GM12891 (cell line): ENCODE measurements at regions not wholly inside any gene's neighbourhood (a gene's known extent, or its start where the extent isn't known, plus 50 kb on each side); places are given as distances from the start of the nearest gene placed in this dataset.
"Not testable (repeated sequence)": the region's sequence is repeated elsewhere in the genome, so short reads cannot be mapped to it uniquely, and the experiment has no call there.

Source experiments
- DNase-seq: peaks from one replicate; pipeline ENCODE4 v3.0.0; 2011; ENCODE audit warnings: low spot score; ENCODE audit not compliant: insufficient read length
- FAIRE-seq: peaks from 2 replicates; lab custom pipeline; 2011; peaks lifted over from hg19 to GRCh38; lab: Jason Lieb, UNC
- PAX5 ChIP-seq: IDR thresholded peaks from 2 replicates; pipeline ENCODE4 v1.6.1; 2011; ENCODE audit warnings: low read length, moderate library complexity, mild to moderate bottlenecking; ENCODE audit not compliant: insufficient read depth, severe bottlenecking
- POLR2A ChIP-seq: IDR thresholded peaks from 2 replicates; pipeline ENCODE4 v1.6.1; 2011; ENCODE audit warnings: low read depth, low read length, control low read depth
- POLR2AphosphoS5 ChIP-seq: IDR thresholded peaks from 2 replicates; pipeline ENCODE4 v1.6.1; 2011; ENCODE audit warnings: low read depth, low read length, control low read depth
- POU2F2 ChIP-seq: IDR thresholded peaks from 2 replicates; pipeline ENCODE4 v1.6.1; 2011; ENCODE audit warnings: low read depth, mild to moderate bottlenecking, control low read depth, low read length, moderate library complexity
- SPI1 ChIP-seq: IDR thresholded peaks from 2 replicates; pipeline ENCODE4 v1.6.1; 2011; ENCODE audit warnings: low read depth, low read length, control low read depth
- TAF1 ChIP-seq: IDR thresholded peaks from 2 replicates; pipeline ENCODE4 v1.6.1; 2011; ENCODE audit warnings: low read depth, low read length, control low read depth

DNA sequence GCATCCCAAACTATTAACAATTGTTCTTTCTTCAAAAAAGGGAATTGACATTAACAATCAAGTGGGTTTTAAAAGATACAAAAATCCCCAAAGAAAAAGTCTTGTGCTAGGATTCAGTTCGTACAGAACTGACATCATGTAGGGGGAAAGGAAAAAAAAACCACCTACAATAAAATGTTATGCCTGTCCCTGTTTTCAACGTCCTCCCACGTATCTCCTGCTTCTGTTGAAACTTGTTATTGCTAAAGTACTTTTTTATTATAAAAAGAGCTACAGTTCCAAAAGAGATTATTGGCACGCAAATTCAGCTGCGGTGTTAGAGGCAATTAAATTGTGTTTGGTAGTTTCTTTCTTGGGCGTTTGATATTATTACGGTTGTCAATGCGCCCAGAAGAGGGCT, 102.8 kb upstream of the PHACTR1 start:
- DNase-seq (no peak), FAIRE-seq (no peak)
- TF ChIP-seq POLR2A (no peak), POLR2AphosphoS5 (no peak), TAF1 (no peak), PAX5 (no peak), SPI1 (no peak), POU2F2 (no peak)

DNA sequence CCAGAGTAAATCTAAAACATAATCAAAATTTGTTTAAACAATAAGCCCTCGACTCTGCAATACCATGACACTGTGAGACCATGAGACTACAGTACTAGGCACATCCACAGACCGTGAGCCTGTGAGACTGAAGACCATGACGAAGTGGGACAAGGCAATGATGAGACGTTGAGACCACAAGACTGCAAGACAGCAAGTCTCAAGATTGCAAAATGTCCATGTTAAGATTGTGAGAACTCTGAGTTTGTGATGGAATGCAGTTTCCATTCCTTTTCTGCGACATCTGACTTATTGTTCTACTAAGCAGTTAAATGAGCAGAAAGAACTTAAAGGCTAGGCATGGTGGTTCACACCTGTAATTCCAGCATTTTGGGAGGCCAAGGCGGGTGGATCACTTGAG, 102.1 kb upstream of the PHACTR1 start:
- no peak for FAIRE-seq
- DNase-seq, result no peak
- TF ChIP-seq POU2F2 (no peak), POLR2AphosphoS5 (no peak), TAF1 (no peak), SPI1 (no peak)

DNA sequence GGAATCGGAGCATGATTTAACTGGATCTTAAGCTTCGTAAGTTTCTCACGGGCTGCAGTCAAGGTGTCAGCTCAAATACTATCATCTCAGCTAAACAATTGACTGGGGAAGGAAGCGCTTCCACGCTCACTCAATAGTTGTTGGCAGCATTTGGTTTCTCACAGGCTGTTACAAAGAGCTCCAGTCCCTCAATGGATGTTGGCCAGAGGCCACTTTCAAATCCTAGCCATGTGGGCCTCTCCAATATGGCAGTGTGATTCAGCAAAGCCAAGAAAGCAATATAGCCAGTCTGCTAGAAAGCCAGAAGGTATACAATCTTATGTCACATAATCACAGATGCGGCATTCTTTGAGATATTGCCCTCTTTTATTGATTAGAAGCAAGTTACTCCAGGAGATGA, 98.3 kb upstream of the PHACTR1 start:
- FAIRE-seq, result no peak
- DNase-seq, result no peak

DNA sequence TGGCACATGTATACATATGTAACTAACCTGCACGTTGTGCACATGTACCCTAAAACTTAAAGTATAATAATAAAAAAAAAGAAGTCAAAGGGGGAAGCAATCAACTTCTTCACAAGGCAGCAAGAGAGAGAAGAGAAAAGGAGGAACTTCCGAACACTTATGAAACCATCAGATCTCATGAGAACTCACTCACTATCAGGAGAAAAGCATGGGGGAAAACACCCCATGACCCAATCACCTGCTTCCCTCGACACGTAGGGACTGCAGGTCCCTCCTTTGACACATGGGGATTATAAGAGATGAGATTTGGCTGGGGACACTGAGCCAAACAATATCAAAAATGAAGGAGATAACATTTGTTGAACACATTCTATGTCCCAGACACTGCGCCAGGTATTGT, 94.8 kb upstream of the PHACTR1 start:
- TF ChIP-seq TAF1 (no peak), PAX5 (no peak), POLR2A (no peak), POU2F2 (no peak), POLR2AphosphoS5 (no peak), SPI1 (no peak)
- DNase-seq (no peak), FAIRE-seq (no peak)

More for the DNA sequence above, 98.3 kb upstream of the PHACTR1 start:
- TF ChIP-seq POLR2A (no peak), PAX5 (no peak), TAF1 (no peak), SPI1 (no peak), POLR2AphosphoS5 (no peak)

DNA sequence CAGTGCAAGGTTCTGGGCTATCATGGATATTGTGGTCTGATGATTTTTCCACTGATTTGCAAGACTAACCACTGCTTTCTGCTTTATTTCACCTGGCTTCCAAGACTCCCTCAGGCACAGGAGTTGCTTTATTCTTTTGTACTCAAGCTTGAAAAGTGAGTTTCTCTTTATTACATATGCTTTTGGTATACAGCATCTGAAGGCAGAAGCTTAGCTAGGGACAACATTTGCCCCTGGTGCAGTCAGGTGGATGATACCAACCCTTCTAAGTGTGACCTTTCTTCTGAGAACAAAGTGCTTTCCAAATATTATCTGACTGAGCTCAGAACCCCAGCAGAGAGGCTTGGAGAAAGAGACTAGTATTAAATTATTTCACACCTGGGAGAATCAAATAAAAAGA, 94.0 kb upstream of the PHACTR1 start:
- FAIRE-seq (no peak), DNase-seq (no peak)
- TF ChIP-seq PAX5 (no peak), POLR2A (no peak), POU2F2 (no peak), SPI1 (no peak), TAF1 (no peak), POLR2AphosphoS5 (no peak)

DNA sequence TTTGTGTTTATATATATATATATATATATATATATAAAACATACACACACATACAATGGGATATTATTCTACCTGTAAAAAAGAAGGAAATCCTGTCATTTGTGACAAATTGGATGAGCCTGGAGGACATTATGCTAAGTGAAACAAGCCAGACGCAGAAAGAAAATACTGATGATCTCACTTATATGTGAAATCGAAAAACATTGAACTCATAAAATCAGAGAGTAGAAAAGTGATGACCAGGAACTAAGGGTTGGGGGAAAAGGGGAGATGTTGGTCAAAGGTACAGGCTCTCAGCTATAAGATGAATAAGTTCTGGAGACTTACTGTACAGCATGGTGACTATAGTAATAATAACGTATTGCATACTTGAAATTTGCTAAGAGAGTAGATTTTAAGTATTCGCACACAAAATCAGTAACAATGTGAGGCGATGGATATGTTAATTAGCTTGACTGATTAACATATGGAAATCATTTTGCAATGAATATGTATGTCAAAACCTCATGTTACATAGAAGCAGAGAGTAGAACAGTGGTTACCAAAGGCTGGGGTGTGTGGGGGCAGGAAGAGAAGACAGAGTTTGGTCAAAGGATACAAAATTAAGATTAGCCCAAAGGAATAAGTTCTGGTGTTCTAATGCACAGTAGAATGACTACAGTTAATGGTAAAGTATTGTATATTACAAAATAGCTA, 92.3 kb upstream of the PHACTR1 start:
- DNase-seq (no peak), FAIRE-seq (no peak)
- TF ChIP-seq POLR2A (no peak), PAX5 (no peak), TAF1 (no peak), SPI1 (no peak)

DNA sequence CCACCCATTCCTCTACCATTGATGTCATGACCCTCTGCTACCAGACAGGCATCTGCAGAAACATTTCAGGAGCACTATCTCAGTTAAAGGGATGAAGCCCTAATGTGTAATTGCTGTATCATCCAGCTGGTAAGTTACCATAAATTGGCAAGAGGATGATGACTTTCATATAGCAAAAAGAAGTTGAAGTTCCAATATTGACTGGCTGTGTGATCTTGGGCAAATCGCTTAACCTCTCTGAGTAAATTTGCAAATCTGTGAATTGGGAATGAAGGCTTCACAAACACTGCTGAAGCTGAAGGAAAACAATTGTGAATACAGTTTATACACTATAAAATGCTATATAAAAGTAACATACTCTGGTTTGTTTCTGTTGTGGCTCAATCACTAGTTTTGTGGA, 89.5 kb upstream of the PHACTR1 start:
- TF ChIP-seq POLR2AphosphoS5, result no peak
- TF ChIP-seq PAX5, result no peak
- no peak for TF ChIP-seq POU2F2
- no peak for TF ChIP-seq POLR2A
- TF ChIP-seq SPI1, result no peak
- no peak for TF ChIP-seq TAF1
- no peak for DNase-seq
- no peak for FAIRE-seq

DNA sequence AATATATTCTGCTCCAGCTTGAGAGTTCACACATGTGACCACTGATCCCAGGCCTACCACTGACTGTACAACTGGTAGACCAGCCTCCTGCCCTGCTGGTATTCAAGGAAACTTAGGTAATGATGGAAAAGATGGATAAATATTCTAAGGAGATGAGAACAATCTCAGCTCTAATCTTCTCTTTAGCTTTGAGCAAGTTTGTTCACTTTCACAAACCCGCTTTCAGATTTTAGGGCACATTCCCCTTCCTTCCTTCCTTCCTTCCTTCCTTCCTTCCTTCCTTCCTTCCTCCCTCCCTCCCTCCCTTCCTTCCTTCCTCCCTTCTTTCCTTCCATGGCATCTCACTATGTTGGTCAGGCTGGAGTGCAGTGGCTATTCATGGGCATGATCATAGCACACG, 88.2 kb upstream of the PHACTR1 start:
- TF ChIP-seq SPI1, result no peak
- FAIRE-seq (no peak), DNase-seq (no peak)

GRCh38 chr6:12633746-12634145, 82.8 kb upstream of the PHACTR1 start:
- DNase-seq, FAIRE-seq: not testable (repeated sequence)

GRCh38 chr6:12635375-12635774, 81.2 kb upstream of the PHACTR1 start:
- FAIRE-seq (no peak), DNase-seq (no peak)
- TF ChIP-seq POLR2AphosphoS5, result no peak
- TF ChIP-seq TAF1, result no peak
- no peak for TF ChIP-seq POU2F2
- no peak for TF ChIP-seq PAX5
- no peak for TF ChIP-seq SPI1
- TF ChIP-seq POLR2A, result no peak

DNA sequence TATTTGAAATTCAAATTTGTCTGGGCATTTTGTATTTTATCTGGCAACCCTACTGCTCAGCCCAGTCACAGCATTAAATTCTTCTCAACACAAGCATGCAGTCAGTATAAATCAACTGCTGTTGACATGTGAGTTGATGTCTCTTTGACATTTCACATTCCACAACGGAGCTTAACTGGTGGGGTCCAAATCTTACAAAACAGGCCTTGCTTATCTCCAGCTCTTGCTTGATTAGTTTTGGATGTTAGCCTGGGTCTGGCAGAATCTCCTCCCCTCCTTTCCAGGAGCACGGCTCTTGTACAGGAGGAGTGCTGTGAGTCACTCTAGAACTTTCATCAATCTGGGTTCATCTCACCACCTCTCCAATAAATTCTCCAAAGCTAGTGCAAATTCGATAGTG, 80.8 kb upstream of the PHACTR1 start:
- FAIRE-seq (no peak), DNase-seq (no peak)
- TF ChIP-seq POLR2A (no peak), SPI1 (no peak), POLR2AphosphoS5 (no peak), TAF1 (no peak), PAX5 (no peak), POU2F2 (no peak)
